ENCODE measurements at regions not wholly inside any gene's neighbourhood (a gene's known extent, or its start where the extent isn't known, plus 50 kb on each side); places are given as distances from the start of the nearest gene placed in this dataset.

DNA sequence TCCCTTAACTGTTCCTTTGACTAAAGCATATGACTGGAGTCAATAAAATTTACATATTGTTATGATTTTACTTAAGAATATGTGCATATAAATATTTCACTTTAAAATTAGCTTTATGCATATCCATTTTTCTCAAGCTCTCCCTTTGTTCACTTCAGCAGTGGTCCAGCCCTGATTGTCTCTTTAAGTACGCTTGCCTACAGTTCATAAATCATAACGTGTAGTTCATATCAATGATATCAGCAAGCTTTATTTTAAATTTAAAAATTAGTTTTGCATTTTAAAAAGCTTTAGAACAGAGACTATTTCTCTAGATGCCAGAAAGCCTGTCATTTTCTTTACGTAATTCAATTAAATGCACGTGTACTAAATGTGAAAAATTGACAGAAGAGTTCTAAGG, 721.9 kb downstream of the OTOL1 start:
- TF ChIP-seq EZH2 (IDR thresholded peaks at IDR 0.05; ENCODE audit: low read length, unreplicated experiment) (no peak), EZH2phosphoT487 (IDR thresholded peaks at IDR 0.05; ENCODE audit: borderline replicate concordance, low read length) (no peak)
- TF ChIP-seq, protein P1, sequence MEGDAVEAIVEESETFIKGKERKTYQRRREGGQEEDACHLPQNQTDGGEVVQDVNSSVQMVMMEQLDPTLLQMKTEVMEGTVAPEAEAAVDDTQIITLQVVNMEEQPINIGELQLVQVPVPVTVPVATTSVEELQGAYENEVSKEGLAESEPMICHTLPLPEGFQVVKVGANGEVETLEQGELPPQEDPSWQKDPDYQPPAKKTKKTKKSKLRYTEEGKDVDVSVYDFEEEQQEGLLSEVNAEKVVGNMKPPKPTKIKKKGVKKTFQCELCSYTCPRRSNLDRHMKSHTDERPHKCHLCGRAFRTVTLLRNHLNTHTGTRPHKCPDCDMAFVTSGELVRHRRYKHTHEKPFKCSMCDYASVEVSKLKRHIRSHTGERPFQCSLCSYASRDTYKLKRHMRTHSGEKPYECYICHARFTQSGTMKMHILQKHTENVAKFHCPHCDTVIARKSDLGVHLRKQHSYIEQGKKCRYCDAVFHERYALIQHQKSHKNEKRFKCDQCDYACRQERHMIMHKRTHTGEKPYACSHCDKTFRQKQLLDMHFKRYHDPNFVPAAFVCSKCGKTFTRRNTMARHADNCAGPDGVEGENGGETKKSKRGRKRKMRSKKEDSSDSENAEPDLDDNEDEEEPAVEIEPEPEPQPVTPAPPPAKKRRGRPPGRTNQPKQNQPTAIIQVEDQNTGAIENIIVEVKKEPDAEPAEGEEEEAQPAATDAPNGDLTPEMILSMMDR (conservative IDR thresholded peaks at IDR 0.05; ENCODE audit: low read depth, low read length): no peak
